Fibroblast of lung (primary cell): ENCODE measurements at regions not wholly inside any gene's neighbourhood (a gene's known extent, or its start where the extent isn't known, plus 50 kb on each side); places are given as distances from the start of the nearest gene placed in this dataset.
A peak's percentile ranks its signal among the peaks of the same experiment; 100 is the strongest.

Source experiments
- DNase-seq, 2 donors: peaks; one replicate each; pipeline versions ENCODE4 v3.0.0 to v3.0.0-alpha.2; 2010; ENCODE audit warnings: low read depth in 2 of 2
- H2AFZ ChIP-seq: 2 replicates; pipeline ENCODE4 v1.5.1; 2012; ENCODE audit warnings: low read length, control low read depth, inconsistent platforms
- H3K27ac ChIP-seq: 2 replicates; pipeline ENCODE4 v1.5.1; 2011; ENCODE audit warnings: low read length, control low read depth; ENCODE audit not compliant: insufficient read depth
- H3K27me3 ChIP-seq: 2 replicates; pipeline ENCODE4 v1.5.1; 2011; ENCODE audit warnings: mild to moderate bottlenecking, low read length; ENCODE audit not compliant: control insufficient read depth, insufficient read depth
- H3K36me3 ChIP-seq: 2 replicates; pipeline ENCODE4 v1.5.1; 2011; ENCODE audit warnings: low read length; ENCODE audit not compliant: control insufficient read depth, insufficient read depth
- H3K4me1 ChIP-seq: 2 replicates; pipeline ENCODE4 v1.5.1; 2011; ENCODE audit warnings: low read length; ENCODE audit not compliant: control insufficient read depth, insufficient read depth; ENCODE audit errors: extremely low read depth
- H3K4me2 ChIP-seq: 2 replicates; pipeline ENCODE4 v1.5.1; 2011; ENCODE audit warnings: low read length, control low read depth; ENCODE audit not compliant: insufficient read depth; ENCODE audit errors: extremely low read depth
- H3K4me3 ChIP-seq, 4 experiments: fragments of 200-600 bp in 1 of 4; sonication (generic) in 1 of 4; replicated peaks in 1 of 4; 2 replicates each; pipeline ENCODE4 v1.5.1; 2011 to 2016; ENCODE audit warnings: low read length in 4 of 4, low read depth in 3 of 4, mild to moderate bottlenecking in 3 of 4, control low read depth in 2 of 4, inconsistent platforms in 1 of 4, mixed read lengths in 1 of 4; ENCODE audit not compliant: insufficient read depth in 1 of 4; ENCODE audit errors: control extremely low read depth in 1 of 4
- H3K79me2 ChIP-seq: 2 replicates; pipeline ENCODE4 v1.5.1; 2012; ENCODE audit warnings: mild to moderate bottlenecking, low read length, inconsistent platforms; ENCODE audit not compliant: control insufficient read depth, insufficient read depth
- H3K9ac ChIP-seq: 2 replicates; pipeline ENCODE4 v1.5.1; 2011; ENCODE audit warnings: mild to moderate bottlenecking, low read length, control low read depth; ENCODE audit not compliant: insufficient read depth
- H3K9me3 ChIP-seq: 2 replicates; pipeline ENCODE4 v1.5.1; 2012; ENCODE audit warnings: low read depth, low read length; ENCODE audit not compliant: control insufficient read depth, insufficient read depth
- H4K20me1 ChIP-seq: 2 replicates; pipeline ENCODE4 v1.5.1; 2011; ENCODE audit warnings: low read length; ENCODE audit not compliant: control insufficient read depth, insufficient read depth; ENCODE audit errors: extremely low read depth
- EZH2 ChIP-seq: IDR thresholded peaks from 2 replicates; pipeline ENCODE4 v1.5.1; 2012; ENCODE audit warnings: low read length, control low read depth, mild to moderate bottlenecking; ENCODE audit errors: missing control alignments
- TF ChIP-seq, protein P1 (sequence below), 2 donors: IDR thresholded peaks in 1 of 2; conservative IDR thresholded peaks in 1 of 2; 1 replicate in 1 of 2; 2 replicates in 1 of 2; pipeline ENCODE4 v1.5.1; 2011 to 2012; ENCODE audit warnings: low read length in 2 of 2, control low read depth in 1 of 2, inconsistent platforms in 1 of 2, low read depth in 1 of 2, mild to moderate bottlenecking in 1 of 2

GRCh38 chr3:31379598-31379997 is 153.1 kb upstream of the STT3B start:
- H3K27ac ChIP-seq: no peak overlapping the region
- H3K4me1 ChIP-seq: peaks cover 2% of the 10 kb centered on the region
- H3K4me3 ChIP-seq: no peak overlapping the region
- peak in 1 of 2 donors; percentile 31 for DNase-seq
- no peaks in the 10 kb centered on the region for H3K36me3 ChIP-seq
- TF ChIP-seq, protein P1, sequence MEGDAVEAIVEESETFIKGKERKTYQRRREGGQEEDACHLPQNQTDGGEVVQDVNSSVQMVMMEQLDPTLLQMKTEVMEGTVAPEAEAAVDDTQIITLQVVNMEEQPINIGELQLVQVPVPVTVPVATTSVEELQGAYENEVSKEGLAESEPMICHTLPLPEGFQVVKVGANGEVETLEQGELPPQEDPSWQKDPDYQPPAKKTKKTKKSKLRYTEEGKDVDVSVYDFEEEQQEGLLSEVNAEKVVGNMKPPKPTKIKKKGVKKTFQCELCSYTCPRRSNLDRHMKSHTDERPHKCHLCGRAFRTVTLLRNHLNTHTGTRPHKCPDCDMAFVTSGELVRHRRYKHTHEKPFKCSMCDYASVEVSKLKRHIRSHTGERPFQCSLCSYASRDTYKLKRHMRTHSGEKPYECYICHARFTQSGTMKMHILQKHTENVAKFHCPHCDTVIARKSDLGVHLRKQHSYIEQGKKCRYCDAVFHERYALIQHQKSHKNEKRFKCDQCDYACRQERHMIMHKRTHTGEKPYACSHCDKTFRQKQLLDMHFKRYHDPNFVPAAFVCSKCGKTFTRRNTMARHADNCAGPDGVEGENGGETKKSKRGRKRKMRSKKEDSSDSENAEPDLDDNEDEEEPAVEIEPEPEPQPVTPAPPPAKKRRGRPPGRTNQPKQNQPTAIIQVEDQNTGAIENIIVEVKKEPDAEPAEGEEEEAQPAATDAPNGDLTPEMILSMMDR (conservative IDR thresholded peaks at IDR 0.05 in 1 of 2, IDR thresholded peaks at IDR 0.05 in 1 of 2; ENCODE audit: low read depth in 1 of 2, low read length in 2 of 2): no peak
- TF ChIP-seq EZH2: no peak
- H2AFZ ChIP-seq: no peak overlapping the region
- H3K9me3 ChIP-seq: no peaks in the 10 kb centered on the region
- H3K79me2 ChIP-seq: no peaks in the 10 kb centered on the region
- no peaks in the 10 kb centered on the region for H4K20me1 ChIP-seq
- no peaks in the 10 kb centered on the region for H3K27me3 ChIP-seq
- no peak overlapping the region for H3K4me2 ChIP-seq
- H3K9ac ChIP-seq: no peak overlapping the region

DNA sequence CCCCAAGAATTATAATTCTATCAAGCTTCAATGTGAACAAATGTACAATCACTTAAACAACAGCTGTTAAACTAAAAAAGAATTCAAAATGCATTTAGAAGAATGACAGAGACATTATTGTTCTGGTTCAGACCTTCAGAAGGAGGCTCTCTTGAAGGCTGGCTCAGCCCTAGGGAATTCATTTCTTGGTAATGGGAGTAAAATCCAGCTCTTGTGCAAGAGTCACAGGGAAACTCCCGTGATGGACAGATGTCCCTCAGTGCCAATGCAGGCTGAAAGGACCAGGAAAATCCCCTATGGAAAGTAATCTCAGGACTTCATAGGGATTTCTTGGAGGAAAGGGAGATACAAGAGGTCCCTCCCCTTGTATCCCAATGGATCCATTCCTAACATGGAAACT is 149.9 kb upstream of the STT3B start:
- no peak overlapping the region for H3K9ac ChIP-seq
- no peak overlapping the region for H3K4me3 ChIP-seq
- H3K27ac ChIP-seq: no peak overlapping the region
- H4K20me1 ChIP-seq: no peaks in the 10 kb centered on the region
- no peaks in the 10 kb centered on the region for H3K9me3 ChIP-seq
- H3K36me3 ChIP-seq: no peaks in the 10 kb centered on the region
- no peak overlapping the region for H2AFZ ChIP-seq
- TF ChIP-seq EZH2: no peak
- TF ChIP-seq, protein P1 (conservative IDR thresholded peaks at IDR 0.05 in 1 of 2, IDR thresholded peaks at IDR 0.05 in 1 of 2; ENCODE audit: low read depth in 1 of 2, low read length in 2 of 2): no peak
- no peak overlapping the region for H3K4me2 ChIP-seq
- no peak for DNase-seq
- H3K27me3 ChIP-seq: no peaks in the 10 kb centered on the region
- no peaks in the 10 kb centered on the region for H3K4me1 ChIP-seq
- no peaks in the 10 kb centered on the region for H3K79me2 ChIP-seq

- no peak overlapping the region for H3K9ac ChIP-seq
- H2AFZ ChIP-seq: no peak overlapping the region
- no peaks in the 10 kb centered on the region for H3K9me3 ChIP-seq
- no peaks in the 10 kb centered on the region for H3K79me2 ChIP-seq
- H3K4me3 ChIP-seq: no peak overlapping the region
- H3K4me2 ChIP-seq: no peak overlapping the region
- no peaks in the 10 kb centered on the region for H3K4me1 ChIP-seq
- DNase-seq: peak in 1 of 2 donors; percentile 64
- no peak overlapping the region for H3K27ac ChIP-seq
- no peaks in the 10 kb centered on the region for H4K20me1 ChIP-seq
- H3K36me3 ChIP-seq: no peaks in the 10 kb centered on the region
- no peak for TF ChIP-seq EZH2
- TF ChIP-seq, protein P1 (conservative IDR thresholded peaks at IDR 0.05 in 1 of 2, IDR thresholded peaks at IDR 0.05 in 1 of 2; ENCODE audit: low read depth in 1 of 2, low read length in 2 of 2): no peak
- no peaks in the 10 kb centered on the region for H3K27me3 ChIP-seq
These were observed 148.6 kb upstream of the STT3B start for GRCh38 chr3:31384117-31384516.
